Activated T-cell treated with anti-CD3 and anti-CD28 coated beads, Interleukin-2, amount 50 U/mL, for 4 hours (primary cell): ENCODE measurements at regions not wholly inside any gene's neighbourhood (a gene's known extent, or its start where the extent isn't known, plus 50 kb on each side); places are given as distances from the start of the nearest gene placed in this dataset.
"Not testable (repeated sequence)": the region's sequence is repeated elsewhere in the genome, so short reads cannot be mapped to it uniquely, and the experiment has no call there.

ENCODE experiments used
- ATAC-seq, 2 donors: fragments of 200-7000 bp; cut with Tn5 transposase; one replicate each; pipeline ENCODE4 v1.10.0; 2021
- DNase-seq: peaks from one replicate; pipeline ENCODE4 v3.0.0-alpha.2; 2020
- H3K27me3 Mint-ChIP-seq: one replicate; pipeline ENCODE4 v1.8.0; 2021; ENCODE audit warnings: low read depth, mixed read lengths
- H3K36me3 Mint-ChIP-seq: one replicate; pipeline ENCODE4 v1.8.0; 2022; ENCODE audit warnings: mixed read lengths; ENCODE audit not compliant: insufficient read depth
- H3K4me1 Mint-ChIP-seq: one replicate; pipeline ENCODE4 v1.8.0; 2021; ENCODE audit warnings: low read depth, mixed read lengths
- H3K4me3 Mint-ChIP-seq: one replicate; pipeline ENCODE4 v1.8.0; 2021; ENCODE audit warnings: mild to moderate bottlenecking, moderate library complexity, mixed read lengths
- H3K9me3 Mint-ChIP-seq: one replicate; pipeline ENCODE4 v1.8.0; 2021; ENCODE audit warnings: mixed read lengths

GRCh38 chr21:24423546-24423945 is 1183.7 kb downstream of the MRPL39 start:
- Mint-ChIP-seq H3K4me3 (no peak overlapping the region), H3K9me3 (peaks cover 14% of the 10 kb centered on the region), H3K4me1 (peaks cover 3% of the 10 kb centered on the region), H3K36me3 (peaks cover 4% of the 10 kb centered on the region), H3K27me3 (no peaks in the 10 kb centered on the region)
- ATAC-seq (no peak), DNase-seq (no peak)

- Mint-ChIP-seq H3K36me3 (peaks cover 4% of the 10 kb centered on the region), H3K4me1 (no peaks in the 10 kb centered on the region), H3K9me3 (peaks cover 20% of the 10 kb centered on the region), H3K4me3 (no peak overlapping the region), H3K27me3 (no peaks in the 10 kb centered on the region)
- DNase-seq (no peak), ATAC-seq (no peak)
Measured at GRCh38 chr21:24420689-24421088, 1186.6 kb downstream of the MRPL39 start.

GRCh38 chr21:24419641-24420040 is 1187.6 kb downstream of the MRPL39 start:
- DNase-seq, ATAC-seq, H3K27me3 Mint-ChIP-seq, H3K4me3 Mint-ChIP-seq, H3K36me3 Mint-ChIP-seq, H3K4me1 Mint-ChIP-seq: not testable (repeated sequence)
- peaks cover 20% of the 10 kb centered on the region for H3K9me3 Mint-ChIP-seq

DNA sequence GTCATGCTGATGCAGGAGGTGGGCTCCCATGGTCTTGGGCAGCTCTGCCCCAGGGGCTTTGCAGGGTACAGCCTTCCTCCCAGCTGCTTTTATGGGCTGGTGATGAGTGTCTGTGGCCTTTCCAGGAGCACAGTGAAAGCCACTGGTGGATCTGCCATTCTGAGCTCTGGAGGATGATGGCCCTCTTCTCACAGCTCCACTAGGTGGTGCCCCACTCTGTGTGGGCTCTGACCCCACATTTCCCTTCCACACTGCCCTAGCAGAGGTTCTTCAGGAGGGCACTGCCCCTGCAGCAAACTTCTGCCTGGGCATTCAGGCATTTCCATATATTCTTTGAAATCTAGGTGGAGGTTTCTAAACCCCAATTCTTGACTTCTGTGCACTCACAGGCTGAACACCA is 1188.6 kb downstream of the MRPL39 start:
- Mint-ChIP-seq H3K4me3 (no peak overlapping the region), H3K9me3 (peaks cover 26% of the 10 kb centered on the region), H3K4me1 (no peaks in the 10 kb centered on the region), H3K27me3 (no peaks in the 10 kb centered on the region), H3K36me3 (peaks cover 4% of the 10 kb centered on the region)
- DNase-seq = no peak
- no peak for ATAC-seq

- H3K9me3 Mint-ChIP-seq = peaks cover 6% of the 10 kb centered on the region
- no peaks in the 10 kb centered on the region for H3K36me3 Mint-ChIP-seq
- H3K27me3 Mint-ChIP-seq = no peaks in the 10 kb centered on the region
- H3K4me1 Mint-ChIP-seq = no peaks in the 10 kb centered on the region
- ATAC-seq (no peak), DNase-seq (no peak)
- no peak overlapping the region for H3K4me3 Mint-ChIP-seq
Measured at GRCh38 chr21:24411429-24411828, 1195.9 kb downstream of the MRPL39 start.

DNA sequence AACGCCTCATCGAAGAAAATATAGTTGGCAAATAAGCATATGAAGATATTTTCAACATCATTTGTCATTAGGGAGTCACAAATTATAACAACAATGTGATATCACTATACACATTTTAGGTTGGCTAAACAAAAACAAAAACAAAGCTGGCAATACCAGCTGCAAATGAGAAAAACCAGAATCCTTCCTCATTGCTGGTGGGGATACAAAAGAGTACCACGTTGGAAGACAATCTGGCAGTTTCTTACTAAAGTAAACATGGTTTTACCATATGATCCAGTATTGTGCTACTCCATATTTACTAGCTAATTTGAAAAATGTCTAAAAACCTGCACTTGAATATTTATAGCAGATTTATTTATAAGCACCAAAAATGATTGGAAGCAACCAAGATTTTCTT is 1204.1 kb downstream of the MRPL39 start:
- H3K4me3 Mint-ChIP-seq = no peak overlapping the region
- no peaks in the 10 kb centered on the region for H3K4me1 Mint-ChIP-seq
- H3K27me3 Mint-ChIP-seq = no peaks in the 10 kb centered on the region
- H3K36me3 Mint-ChIP-seq = no peaks in the 10 kb centered on the region
- ATAC-seq (no peak), DNase-seq (no peak)
- H3K9me3 Mint-ChIP-seq = no peaks in the 10 kb centered on the region

DNA sequence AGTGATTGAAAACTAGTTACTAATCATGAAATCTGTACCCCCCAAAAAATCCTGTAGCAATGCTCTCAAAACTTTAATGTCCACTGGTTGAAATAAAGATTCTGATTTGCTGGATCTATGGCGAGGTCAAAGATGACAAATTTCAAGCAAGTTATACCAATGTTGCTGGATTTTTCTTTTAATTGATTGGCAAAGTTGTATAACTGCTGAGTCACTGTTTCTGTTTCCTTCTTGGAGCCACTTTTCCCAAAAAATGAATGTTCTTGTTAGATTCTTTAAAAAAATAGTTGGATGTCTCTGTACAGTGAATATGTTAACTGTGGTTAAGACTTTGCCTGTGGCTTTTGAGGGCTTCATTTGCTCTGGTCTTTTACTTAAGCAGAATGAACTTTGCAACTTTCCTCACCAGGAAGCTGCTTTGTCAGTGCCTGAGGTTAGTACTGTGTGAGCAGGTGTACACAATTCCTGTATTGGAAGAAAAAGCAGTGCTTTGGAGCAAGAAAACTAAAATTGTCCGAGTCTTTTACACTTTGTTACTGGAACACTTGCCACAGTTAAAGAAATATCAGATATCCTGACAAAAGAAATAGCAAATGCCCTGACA is 1211.9 kb downstream of the MRPL39 start:
- Mint-ChIP-seq H3K27me3 (no peaks in the 10 kb centered on the region), H3K4me3 (no peak overlapping the region), H3K4me1 (no peaks in the 10 kb centered on the region), H3K9me3 (peaks cover 5% of the 10 kb centered on the region), H3K36me3 (no peaks in the 10 kb centered on the region)
- ATAC-seq = no peak
- DNase-seq = no peak

DNA sequence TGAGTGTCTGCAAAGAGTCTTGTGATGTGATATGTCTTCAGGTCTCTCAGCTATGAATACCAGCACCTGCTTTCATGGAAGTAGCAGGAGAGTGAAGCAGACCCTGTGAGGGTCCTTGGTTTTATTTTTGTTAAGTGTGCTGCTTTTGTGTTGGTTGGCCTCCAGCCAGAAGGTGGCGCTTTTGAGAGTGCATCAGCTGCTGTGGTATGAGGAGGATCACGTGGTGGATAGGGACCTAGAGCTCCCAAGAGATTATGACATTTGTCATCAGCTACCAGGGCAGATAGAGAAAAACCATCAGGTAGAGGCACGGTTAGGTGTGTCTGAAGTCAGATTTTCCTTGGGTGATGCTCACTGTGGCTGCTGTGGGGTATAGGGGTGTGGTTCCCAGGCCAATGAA is 1232.1 kb downstream of the MRPL39 start:
- Mint-ChIP-seq H3K36me3 (no peaks in the 10 kb centered on the region), H3K27me3 (no peaks in the 10 kb centered on the region), H3K4me1 (no peaks in the 10 kb centered on the region), H3K9me3 (peaks cover 8% of the 10 kb centered on the region), H3K4me3 (no peak overlapping the region)
- no peak for ATAC-seq
- DNase-seq = no peak

DNA sequence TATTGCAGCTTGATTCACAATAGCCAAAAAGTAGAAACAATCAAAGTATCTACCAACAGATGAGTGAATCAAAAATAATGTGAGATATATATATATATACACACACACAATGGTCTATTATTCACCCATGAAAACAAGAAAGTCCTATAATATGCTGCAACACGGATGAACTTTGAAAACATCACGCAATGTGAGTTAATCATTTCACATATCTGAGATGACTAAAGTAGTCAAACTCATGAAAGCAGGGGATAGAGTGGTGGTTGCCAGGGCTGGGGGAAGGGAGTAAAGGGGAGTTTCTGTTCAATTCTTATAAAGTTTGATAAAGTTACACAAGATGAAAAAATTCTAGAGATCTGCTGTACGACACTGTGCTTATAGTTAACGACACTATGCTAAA is 1234.8 kb downstream of the MRPL39 start:
- H3K27me3 Mint-ChIP-seq = no peaks in the 10 kb centered on the region
- ATAC-seq (no peak), DNase-seq (no peak)
- H3K4me1 Mint-ChIP-seq = no peaks in the 10 kb centered on the region
- H3K9me3 Mint-ChIP-seq = peaks cover 5% of the 10 kb centered on the region
- H3K4me3 Mint-ChIP-seq = no peak overlapping the region
- H3K36me3 Mint-ChIP-seq = no peaks in the 10 kb centered on the region

- no peaks in the 10 kb centered on the region for H3K4me1 Mint-ChIP-seq
Measured at GRCh38 chr21:24369746-24370145, 1237.5 kb downstream of the MRPL39 start.

DNA sequence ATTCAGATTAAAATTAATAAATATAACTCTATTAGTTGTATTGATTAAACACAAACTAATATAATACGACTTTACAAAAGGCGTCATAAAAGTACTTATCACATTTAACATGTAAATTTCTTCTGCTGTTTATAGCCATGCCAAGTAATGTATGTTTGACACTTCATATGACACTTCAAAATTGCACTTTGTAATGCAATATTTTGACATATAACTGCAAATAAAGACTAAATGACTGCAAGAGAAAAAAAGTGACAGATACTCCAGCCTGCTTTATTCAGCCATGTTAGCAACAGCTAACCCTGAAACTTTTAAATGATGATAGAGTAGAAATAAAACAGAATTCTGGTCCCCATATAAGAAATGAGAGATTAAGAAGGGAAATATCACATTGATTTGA is 1238.0 kb downstream of the MRPL39 start:
- no peaks in the 10 kb centered on the region for H3K4me1 Mint-ChIP-seq
- H3K36me3 Mint-ChIP-seq = no peaks in the 10 kb centered on the region
- DNase-seq (no peak), ATAC-seq (no peak)
- H3K9me3 Mint-ChIP-seq = no peaks in the 10 kb centered on the region
- H3K4me3 Mint-ChIP-seq = no peak overlapping the region
- H3K27me3 Mint-ChIP-seq = no peaks in the 10 kb centered on the region

More at GRCh38 chr21:24369746-24370145, 1237.5 kb downstream of the MRPL39 start:
- Mint-ChIP-seq H3K9me3 (peaks cover 4% of the 10 kb centered on the region), H3K36me3 (no peaks in the 10 kb centered on the region), H3K27me3 (no peaks in the 10 kb centered on the region), H3K4me3 (no peak overlapping the region)
- ATAC-seq (no peak), DNase-seq (no peak)

- Mint-ChIP-seq H3K27me3 (no peaks in the 10 kb centered on the region), H3K4me1 (no peaks in the 10 kb centered on the region), H3K36me3 (no peaks in the 10 kb centered on the region)
Measured at GRCh38 chr21:24367936-24368335, 1239.3 kb downstream of the MRPL39 start.

GRCh38 chr21:24353492-24353891 is 1253.8 kb downstream of the MRPL39 start:
- DNase-seq (no peak), ATAC-seq (no peak)
- H3K9me3 Mint-ChIP-seq = peaks cover 3% of the 10 kb centered on the region
- H3K4me3 Mint-ChIP-seq = no peak overlapping the region
- no peaks in the 10 kb centered on the region for H3K4me1 Mint-ChIP-seq
- H3K27me3 Mint-ChIP-seq = no peaks in the 10 kb centered on the region
- H3K36me3 Mint-ChIP-seq = no peaks in the 10 kb centered on the region

More at GRCh38 chr21:24367936-24368335, 1239.3 kb downstream of the MRPL39 start:
- no peak for DNase-seq
- no peak for ATAC-seq
- Mint-ChIP-seq H3K4me3 (no peak overlapping the region), H3K9me3 (no peaks in the 10 kb centered on the region)

DNA sequence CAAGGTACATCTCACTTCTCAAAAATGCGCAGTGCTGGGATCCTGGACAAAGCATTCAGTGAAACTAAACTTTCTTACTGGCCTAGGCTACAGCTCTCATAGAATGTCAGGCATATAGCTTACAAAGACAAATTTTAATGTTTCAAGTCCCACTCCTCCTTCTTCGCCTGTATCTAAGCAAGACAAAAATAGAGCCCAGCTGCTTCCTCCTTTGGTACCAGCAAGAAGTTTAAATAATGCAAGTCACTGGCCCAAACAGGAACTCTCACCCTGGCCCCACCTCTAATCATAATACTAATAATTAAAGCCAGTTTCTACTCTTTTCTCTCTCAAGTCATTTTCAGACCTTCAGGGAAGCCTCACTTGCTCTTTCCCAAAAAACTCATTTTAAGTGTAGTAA is 1267.9 kb downstream of the MRPL39 start:
- Mint-ChIP-seq H3K36me3 (no peaks in the 10 kb centered on the region), H3K4me1 (no peaks in the 10 kb centered on the region), H3K9me3 (peaks cover 6% of the 10 kb centered on the region), H3K27me3 (no peaks in the 10 kb centered on the region), H3K4me3 (no peak overlapping the region)
- ATAC-seq (no peak), DNase-seq (no peak)

DNA sequence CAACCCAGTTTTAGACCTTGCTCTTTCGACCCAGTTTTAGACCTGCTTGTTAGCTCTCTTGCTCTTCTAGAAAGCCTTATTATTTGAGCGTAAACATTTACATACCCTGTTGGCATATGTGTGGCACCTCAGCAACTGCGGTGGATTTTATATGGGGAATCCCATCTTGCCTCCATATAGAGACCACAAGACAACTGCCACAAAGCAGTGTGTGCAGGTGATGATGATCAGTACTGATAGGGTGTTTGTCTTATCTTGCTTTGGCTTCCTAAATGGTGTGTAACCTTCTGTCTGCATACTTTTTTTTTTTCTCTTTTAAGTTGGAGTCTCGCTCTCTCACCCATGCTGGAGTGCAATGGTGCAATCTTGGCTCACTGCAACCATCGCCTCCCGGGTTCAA is 1270.8 kb downstream of the MRPL39 start:
- ATAC-seq (no peak), DNase-seq (no peak)
- H3K4me3 Mint-ChIP-seq = no peak overlapping the region
- H3K4me1 Mint-ChIP-seq = no peaks in the 10 kb centered on the region
- no peaks in the 10 kb centered on the region for H3K27me3 Mint-ChIP-seq
- H3K9me3 Mint-ChIP-seq = peaks cover 6% of the 10 kb centered on the region
- no peaks in the 10 kb centered on the region for H3K36me3 Mint-ChIP-seq

GRCh38 chr21:24323536-24323935 is 1283.7 kb downstream of the MRPL39 start:
- no peaks in the 10 kb centered on the region for H3K36me3 Mint-ChIP-seq
- H3K4me3 Mint-ChIP-seq = no peak overlapping the region
- ATAC-seq (no peak), DNase-seq (no peak)
- H3K27me3 Mint-ChIP-seq = no peaks in the 10 kb centered on the region
- no peaks in the 10 kb centered on the region for H3K4me1 Mint-ChIP-seq
- H3K9me3 Mint-ChIP-seq = no peaks in the 10 kb centered on the region
